ENCODE measurements at regions not wholly inside any gene's neighbourhood (a gene's known extent, or its start where the extent isn't known, plus 50 kb on each side); places are given as distances from the start of the nearest gene placed in this dataset.

DNA sequence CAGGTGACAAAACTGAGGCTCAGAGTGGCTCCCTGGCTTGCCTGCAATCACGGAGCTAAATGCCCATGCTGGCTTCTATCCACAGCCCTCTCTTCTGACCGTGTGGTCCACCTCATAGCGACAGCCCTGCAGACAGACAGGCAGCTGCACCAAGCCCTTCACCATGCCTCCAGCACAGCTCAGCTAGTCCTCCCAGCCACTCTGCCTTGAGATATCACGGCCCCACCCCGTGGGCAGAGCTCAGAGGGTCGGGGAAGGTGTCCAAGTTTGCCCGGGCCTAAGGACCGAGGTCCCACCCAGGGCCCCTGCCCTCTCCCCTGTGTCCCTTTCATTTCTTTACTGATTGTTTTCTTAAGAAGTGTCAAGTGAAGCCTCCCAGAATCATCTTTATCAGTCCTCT is 128.2 kb upstream of the GLI2 start:
- TF ChIP-seq EP300 (IDR thresholded peaks at IDR 0.05), result no peak
- TF ChIP-seq, protein P1, sequence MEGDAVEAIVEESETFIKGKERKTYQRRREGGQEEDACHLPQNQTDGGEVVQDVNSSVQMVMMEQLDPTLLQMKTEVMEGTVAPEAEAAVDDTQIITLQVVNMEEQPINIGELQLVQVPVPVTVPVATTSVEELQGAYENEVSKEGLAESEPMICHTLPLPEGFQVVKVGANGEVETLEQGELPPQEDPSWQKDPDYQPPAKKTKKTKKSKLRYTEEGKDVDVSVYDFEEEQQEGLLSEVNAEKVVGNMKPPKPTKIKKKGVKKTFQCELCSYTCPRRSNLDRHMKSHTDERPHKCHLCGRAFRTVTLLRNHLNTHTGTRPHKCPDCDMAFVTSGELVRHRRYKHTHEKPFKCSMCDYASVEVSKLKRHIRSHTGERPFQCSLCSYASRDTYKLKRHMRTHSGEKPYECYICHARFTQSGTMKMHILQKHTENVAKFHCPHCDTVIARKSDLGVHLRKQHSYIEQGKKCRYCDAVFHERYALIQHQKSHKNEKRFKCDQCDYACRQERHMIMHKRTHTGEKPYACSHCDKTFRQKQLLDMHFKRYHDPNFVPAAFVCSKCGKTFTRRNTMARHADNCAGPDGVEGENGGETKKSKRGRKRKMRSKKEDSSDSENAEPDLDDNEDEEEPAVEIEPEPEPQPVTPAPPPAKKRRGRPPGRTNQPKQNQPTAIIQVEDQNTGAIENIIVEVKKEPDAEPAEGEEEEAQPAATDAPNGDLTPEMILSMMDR (IDR thresholded peaks at IDR 0.05), result no peak
